ENCODE measurements at regions not wholly inside any gene's neighbourhood (a gene's known extent, or its start where the extent isn't known, plus 50 kb on each side); places are given as distances from the start of the nearest gene placed in this dataset.
A peak's percentile ranks its signal among the peaks of the same experiment; 100 is the strongest.

DNA sequence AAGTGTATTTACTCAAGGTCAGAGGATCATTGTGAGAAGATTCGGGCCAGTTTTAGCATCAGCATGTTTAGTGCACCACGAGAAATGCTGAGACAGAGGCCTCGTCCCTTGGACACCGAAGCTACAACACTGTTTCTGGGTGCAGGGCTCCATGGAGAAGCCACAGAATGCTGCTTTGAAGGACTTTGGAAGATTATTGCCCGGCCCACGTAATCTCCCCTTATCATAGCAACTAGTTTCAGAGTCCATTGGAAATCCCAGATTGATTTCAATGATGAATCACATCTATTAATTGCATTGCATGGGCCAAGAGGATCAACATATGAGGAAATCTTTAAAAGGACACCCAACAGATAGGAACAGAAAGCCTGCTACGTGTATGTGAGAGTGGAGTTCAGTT, 156.0 kb downstream of the MAF start:
- no peak for DNase-seq (ENCODE audit: low read depth in 2 of 2)

DNA sequence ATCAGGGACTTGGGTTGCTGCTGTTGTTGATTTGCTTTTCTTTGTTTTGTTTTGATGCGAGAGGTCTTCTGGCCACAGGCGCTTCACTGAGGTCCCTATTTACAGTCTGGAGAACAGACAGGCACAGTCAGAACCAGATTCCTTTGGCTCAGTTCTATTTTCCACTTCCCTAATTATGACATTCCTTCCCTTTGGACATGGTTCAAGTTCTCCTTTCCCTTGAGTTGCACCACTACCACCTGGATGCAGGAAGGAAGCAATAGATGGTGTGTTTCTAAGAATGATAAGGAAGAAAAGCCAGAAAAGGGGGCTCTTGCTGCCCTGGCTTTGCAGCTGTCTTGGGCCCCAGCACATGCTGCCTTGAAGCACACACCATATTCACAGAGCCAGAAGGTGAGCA, 160.6 kb downstream of the MAF start:
- no peak for DNase-seq (ENCODE audit: low read depth in 2 of 2)

DNA sequence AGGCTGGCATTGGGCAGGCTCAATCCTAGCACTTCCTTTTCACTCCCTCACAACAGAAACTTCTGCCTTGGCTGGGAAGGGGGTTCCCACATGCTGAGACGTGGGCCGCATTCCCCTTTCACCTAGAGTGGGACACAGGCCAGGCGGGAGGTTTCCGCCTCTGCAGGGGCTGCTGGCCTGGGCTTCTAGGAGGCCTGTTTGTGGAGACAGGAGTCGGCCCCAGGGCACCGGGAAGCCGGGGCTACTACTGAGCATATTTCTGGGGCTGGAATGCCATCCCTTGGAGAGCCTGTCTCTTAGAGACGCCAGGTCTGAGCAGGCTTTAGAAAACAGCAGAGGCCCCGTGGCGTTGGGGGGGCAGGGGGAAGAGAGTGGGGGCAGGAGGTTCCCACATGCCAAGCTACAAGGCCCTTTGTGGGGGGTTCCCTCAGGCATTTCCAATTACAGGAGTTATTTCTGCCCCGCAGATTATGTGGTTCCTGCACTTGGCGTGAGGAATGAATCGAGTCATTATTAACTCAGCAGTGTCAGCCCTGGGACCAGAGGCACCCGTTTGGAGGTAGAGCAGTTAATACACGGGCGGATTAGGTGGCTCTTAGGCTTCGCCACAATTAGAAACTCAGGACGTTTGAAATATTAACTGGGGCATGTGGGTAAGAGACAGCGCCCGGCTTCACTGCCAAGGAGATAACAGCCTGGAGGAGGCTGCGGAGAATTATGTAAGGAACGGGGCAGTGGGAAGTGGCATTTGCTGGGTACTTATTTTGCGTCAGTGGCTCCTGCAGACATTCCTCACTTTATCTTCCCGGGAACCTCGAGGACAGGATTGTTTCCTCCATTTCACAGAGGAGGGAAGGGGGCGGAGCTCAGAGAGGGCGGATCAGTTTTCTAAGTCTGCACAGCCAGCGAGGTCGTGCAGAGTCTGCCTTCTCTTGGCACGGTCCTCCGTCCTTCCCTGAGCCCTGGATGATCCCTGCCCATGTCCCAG, 162.5 kb downstream of the MAF start:
- DNase-seq (ENCODE audit: low read depth in 2 of 2) = no peak

DNA sequence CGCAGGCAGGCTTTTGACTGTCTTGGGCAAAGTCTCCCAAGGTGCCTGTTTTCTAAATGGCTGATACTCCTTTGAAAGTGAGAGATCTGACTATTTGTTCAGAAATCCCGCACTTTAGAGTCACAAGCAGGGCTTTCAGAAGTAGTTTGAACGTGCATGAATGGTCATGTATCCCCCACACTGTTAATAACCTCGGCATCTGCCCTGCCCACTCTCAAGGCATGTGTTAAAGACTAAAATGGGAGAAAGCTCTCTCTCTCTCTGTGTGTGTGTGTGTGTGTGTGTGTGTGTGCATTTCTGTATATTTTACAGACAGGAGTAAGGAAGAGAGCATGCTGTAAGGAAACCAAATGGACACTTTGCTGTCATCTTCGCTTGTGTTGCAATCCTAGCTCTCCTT, 163.7 kb downstream of the MAF start:
- DNase-seq (ENCODE audit: low read depth in 2 of 2) = no peak

DNA sequence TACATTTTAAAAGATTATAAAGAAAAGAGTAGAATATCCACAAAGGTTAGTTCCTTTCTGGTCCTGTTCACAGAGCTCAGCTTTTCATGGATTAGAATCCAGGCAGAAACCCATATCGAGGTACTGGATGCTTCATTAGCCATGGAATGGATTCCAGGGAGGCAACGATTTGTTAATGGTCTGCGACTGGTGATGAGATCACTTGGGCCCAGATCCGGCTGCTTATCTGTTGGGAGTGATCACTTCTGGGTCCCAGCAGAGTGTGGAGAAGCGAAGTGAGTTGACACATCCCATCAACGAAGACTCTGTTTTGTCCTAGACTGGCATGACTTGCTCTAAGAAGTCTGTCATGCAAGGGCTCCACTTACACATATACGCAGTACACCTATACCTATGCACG, 165.8 kb downstream of the MAF start:
- no peak for DNase-seq (ENCODE audit: low read depth in 2 of 2)

DNA sequence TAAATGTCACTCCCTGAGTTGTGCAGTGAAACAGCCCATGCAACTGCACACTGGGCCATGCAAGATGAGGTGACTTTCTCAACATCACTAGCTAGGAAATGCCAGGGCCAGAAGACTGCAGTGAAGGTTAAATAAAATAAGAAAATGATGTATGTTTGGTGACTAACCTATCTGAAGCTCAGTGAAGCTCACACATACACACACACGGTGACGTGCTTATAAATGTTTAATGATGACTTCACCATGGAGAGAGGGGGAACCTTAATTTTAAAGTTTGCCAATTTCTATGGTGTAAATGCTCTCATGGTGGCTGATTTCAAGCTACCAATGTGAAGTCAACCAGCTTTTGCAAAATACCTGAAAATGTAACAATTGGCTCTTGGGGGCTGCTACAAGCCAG, 166.4 kb downstream of the MAF start:
- no peak for DNase-seq (ENCODE audit: low read depth in 2 of 2)

DNA sequence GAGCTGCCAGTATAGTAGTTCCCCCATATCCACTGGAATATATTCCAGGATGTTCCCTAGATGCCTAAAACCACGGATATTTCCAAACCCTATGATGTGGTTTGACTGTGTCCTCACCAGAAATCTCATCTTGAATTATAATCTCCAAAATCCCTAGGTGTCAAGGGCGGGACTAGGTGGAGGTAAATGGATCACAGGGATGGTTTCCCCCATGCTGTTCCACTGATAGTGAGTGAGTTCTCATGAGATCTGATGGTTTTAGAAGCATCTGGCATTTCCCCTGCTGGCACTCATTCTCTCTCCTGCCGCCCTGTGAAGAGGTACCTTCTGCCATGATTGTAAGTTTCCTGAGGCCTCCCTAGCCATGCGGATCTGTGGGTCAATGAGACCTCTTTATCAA, 168.6 kb downstream of the MAF start:
- no peak for DNase-seq (ENCODE audit: low read depth in 2 of 2)

DNA sequence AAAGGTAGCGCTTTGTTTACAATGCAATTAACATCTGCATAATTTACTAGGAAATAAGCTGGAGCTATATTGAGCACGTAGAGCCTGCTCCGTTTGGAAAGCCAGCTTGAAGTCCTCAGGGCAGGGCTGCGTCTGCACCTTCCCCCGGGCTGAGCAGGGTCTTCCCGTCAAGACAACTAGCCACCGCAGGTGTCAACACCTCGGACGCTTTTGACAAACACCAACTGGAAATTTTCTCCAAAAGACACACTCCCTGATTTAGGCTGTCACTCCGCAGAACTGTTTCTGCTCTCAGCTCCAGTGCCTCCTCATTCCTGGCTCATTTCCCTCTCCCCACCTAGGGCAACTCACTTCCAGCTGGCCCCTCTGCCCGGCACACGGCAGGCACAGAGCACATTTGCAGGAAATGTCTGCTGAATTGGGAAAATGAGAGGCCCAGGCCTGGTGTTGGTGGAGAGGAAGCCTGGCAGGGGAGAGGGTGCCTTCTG, 170.3 kb downstream of the MAF start:
- no peak for DNase-seq (ENCODE audit: low read depth in 2 of 2)

DNA sequence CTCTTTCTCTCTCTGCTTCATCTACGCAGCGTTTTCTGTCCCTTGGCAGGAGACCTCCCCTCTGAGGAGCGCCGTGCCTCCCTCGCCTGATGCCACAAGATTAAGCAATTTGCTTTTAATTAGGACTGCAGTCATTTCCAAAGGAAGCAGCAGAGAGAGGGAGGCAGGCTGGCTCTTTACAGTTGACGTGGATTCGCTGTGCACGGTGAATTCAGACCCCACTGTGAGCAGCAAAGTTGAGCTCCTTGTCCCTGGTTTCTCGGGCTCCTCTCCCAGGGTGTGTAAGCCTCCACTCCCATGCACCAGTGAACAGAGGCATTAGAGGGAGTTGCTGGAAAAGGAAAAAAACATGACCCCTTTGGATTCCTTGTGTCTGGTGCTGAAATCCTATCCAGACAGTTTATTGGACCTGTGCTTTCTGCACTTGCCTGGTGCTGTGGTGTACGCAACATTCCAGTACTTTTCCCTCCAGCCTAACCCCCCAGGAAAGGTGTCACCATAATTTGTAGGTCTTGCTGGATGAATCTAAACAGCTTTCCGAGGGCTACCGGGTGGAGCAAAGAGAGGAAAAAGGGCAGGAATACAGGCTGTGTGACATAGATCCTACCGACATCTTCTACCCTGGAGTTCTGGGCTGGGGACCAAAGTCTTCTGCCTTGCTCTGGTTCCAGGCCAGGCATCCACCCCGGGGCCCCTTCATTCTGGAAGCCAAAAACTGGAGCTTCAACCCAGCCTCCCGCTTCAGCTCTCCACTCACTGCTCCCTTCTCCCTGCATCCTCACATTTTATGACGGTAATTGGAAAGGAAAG, 171.0 kb downstream of the MAF start:
- DNase-seq (ENCODE audit: low read depth in 2 of 2) = no peak

DNA sequence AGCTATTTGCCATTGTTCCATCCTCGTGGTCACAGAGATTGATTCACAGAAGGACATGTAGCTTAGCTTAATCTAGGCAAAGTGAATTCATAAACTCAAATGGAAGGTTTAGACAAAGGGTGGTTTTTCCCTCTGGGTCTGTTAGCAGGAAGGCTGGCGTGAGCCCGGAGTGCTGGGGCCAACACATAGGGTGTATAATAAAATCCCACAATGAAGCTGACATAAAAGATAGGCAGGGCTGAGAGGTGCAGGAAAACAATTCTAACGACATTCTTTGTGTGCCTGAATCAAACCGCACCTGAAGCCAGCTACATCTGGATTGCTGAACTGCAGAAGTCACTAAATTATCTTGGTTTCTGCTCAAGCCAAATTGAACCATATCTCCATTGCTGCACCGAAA, 173.9 kb downstream of the MAF start:
- DNase-seq (ENCODE audit: low read depth in 2 of 2) = no peak

DNA sequence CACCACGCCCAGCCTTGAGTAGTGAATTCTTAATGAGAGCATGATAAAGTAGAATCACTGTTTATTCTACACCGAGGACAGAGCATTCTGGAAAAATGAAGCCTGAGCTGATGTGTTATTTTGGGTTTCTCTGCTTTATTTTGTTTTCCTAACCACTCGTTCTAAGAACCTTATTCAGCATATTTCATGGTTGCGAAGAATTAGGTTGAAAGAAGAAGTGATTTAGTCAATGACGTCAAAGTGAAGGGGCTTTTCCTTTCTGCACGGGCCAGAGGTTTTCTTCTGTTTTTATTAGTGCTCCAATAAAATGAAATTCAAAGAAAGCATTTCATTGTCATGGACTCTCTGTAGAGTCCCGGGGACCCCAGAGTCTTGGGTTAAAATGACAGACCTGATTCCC, 178.5 kb downstream of the MAF start:
- DNase-seq (ENCODE audit: low read depth in 2 of 2) = no peak

DNA sequence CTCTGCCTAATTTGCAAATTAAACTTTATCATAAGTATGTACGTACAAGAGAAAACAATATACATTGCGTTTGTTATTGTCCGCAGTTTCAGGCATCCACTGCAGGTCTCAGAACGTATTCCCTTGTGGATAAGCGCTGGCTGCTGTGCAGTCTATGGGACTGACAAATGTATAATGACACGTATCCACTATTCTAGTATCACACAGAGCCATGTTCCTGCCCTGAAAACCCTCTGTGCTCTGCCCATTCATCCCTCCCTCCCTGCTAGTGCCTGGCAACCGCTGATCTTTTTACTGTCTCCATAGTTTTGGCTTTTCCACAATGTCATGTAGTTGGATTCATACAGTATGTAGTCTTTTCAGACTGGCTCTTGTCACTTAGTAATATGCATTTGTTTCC, 179.4 kb downstream of the MAF start:
- no peak for DNase-seq (ENCODE audit: low read depth in 2 of 2)

DNA sequence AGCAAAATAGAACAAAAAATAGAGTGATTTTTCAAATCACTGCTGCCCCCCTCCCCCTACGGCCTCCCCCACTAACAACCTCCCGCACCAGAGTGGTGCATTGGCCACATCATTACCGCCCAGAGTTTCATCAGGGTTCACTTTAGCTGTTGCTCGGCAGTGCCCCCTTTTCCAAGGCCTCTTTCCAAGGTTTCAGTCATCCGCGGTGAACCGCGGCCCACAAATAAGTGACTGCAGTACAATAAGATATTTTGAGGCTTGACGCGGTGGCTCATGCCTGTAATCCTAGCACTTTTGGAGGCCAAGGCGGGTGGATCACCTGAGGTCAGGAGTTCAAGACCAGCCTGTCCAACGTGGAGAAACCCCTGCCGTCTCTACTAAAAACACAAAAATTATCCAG, 180.0 kb downstream of the MAF start:
- DNase-seq (ENCODE audit: low read depth in 2 of 2) = no peak

DNA sequence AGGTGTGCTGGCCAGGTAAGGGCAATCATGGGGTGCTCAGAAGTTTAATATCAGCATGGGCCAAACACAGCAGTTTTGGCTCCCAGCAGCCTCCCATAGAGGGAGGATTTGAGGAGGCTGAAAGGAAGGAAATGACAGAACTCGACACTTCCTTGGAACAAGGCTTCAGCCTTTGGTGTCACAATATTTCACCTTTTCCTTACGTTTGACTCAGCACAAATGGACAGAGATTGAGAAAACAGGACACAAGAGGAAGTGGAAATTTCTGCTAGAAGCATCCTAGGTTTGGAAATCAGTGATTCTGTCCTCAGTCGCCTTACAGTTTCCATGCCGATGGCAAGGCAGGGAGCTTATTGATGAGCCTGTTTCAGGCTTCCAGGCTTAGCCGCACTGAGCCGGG, 181.4 kb downstream of the MAF start:
- DNase-seq (ENCODE audit: low read depth in 2 of 2) = no peak

DNA sequence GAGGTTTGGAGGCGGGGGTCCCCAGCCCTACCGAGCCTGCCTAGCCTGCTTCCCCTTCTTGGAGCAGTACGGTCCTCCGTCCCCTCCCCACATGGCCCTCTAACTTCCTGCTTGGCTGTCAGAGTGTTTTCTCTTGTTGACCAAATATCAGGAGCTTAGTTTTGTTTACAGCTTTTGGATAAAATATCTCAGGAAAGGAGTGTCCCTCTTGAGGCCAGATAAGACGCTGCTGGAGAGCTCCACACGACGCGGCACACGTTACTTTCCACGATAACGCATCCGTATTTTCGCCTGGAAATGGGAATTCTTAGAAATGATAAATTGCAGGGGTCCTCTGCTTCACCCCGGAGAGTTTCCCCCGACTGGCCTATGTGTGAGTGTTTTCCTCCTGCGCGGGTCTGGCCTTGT, 182.9 kb downstream of the MAF start:
- no peak for DNase-seq (ENCODE audit: low read depth in 2 of 2)

DNA sequence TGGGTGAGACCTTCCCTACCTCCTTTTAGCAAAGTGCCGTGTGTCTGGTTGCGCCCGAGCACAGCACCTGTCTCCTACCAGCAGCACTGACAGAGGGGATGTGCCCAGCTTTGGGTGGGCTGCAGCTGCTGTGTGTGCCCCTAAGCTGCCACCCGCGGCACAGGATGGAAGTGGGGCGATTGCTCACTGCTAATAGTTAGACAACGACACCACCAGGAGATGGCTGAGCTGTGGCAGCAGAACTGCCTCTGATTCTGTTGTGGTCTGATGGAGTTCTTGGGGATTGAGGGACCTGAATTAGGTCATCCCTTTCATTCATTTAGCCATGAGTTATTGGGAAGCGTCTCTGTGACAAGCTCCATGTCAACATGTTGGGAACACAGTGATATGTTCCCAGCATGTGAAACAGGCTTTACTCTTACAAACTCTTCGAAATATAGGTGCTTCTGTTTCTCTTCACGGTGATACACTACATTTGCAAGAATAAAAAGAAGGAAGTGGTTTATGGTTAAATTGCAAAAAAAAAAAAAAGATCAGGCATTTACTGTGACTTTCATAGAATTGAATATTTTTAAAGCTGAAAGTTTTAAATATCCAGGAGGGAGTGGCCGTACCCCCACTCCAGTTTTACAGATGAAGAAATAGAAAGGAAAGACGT, 184.4 kb downstream of the MAF start:
- peak in 1 of 2 donors; percentile 2 for DNase-seq (ENCODE audit: low read depth in 2 of 2)

DNA sequence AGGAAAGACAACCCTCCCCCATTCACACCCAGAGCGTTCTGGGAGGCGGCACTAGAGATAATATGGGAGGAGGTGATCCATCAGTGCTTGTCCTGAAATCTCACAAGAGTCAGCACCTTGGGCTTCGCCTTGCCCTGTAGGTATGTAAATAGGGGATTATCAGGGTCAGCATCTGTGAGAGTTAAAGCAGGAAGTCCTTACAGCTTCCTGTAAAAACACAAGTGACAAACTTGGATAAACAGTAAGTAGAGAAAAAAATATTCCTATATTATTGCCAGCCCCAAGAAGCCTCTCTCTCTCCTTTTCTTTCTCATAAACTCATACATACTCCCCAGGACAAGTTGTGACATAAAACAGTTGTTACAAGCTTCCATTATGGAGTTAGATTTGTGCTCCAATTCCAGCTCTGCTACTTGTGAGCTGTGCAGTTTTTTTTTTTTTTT, 187.7 kb downstream of the MAF start:
- DNase-seq (ENCODE audit: low read depth in 2 of 2) = no peak

DNA sequence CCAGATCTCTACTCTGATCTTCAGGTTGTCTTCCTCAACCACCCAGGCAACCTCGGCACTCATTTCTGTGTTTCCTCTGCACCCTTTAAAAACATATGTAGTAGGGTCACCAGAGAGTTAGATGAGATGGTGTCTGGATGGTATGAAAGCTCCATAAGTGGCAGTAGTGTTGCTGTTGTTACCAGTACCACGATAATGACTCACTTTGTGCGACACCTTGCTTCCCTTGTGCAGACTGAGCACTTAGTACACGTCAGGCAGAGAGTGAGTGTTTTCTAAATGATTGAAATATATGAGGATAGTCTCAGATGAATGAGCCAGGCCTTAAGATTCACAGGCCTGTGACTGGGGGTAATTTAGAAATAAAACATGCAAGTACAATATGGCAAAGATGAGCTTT, 188.7 kb downstream of the MAF start:
- no peak for DNase-seq (ENCODE audit: low read depth in 2 of 2)

DNA sequence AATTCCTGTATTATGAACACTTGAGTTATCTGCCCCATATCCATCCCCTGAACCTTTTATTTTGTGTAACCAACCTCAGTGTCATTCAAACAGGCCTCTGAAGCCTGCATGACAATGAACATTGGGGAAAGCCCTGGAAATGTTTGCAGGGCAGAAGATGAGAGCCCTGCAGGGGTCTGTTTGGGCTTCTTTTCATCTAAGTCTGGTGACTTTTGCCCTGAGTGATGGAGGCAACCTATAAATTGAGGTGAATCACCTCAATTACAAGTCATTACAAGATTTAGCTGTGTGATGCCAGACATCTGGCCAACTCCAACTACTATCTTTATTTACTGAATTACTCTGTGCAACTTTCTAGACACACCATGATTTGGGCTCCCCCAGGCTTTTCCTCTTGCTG, 189.2 kb downstream of the MAF start:
- DNase-seq (ENCODE audit: low read depth in 2 of 2) = no peak

DNA sequence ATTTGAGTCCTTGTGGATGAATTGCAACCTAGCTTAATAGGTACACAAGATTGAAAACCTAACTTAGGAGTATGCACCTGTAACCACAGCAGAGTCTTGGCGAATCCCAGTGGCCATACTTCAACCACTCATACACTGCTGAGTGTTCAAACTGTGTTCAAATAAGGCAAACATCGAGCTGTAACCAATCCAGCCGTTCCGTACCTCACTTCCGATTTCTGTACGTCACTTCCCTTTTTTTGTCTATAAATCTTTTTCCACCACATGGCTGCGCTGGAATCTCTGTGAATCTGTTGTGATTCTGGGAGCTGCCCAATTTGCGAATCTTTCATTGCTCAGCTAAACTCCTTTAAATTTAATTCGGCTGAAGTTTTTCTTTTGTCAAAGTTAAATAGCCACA, 190.6 kb downstream of the MAF start:
- no peak for DNase-seq (ENCODE audit: low read depth in 2 of 2)

DNA sequence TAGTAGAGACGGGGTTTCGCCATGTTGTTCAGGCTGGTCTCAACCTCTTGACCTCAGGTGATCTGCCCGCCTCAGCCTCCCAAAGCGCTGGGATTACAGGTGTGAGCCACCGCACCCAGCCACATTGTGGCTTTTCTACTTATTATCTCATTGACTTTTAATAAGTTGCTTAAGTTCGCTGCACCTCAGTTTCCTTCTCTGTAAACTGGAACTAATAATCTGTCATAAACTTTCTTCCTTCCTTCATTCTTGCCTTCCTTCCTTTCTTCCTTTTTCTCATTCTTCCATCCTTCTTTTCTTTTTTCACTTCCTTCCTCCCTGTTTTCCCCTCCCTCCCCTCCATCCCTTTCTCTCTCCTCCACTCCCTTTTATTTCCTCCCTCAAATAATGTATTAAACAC, 192.2 kb downstream of the MAF start:
- DNase-seq (ENCODE audit: low read depth in 2 of 2) = no peak

DNA sequence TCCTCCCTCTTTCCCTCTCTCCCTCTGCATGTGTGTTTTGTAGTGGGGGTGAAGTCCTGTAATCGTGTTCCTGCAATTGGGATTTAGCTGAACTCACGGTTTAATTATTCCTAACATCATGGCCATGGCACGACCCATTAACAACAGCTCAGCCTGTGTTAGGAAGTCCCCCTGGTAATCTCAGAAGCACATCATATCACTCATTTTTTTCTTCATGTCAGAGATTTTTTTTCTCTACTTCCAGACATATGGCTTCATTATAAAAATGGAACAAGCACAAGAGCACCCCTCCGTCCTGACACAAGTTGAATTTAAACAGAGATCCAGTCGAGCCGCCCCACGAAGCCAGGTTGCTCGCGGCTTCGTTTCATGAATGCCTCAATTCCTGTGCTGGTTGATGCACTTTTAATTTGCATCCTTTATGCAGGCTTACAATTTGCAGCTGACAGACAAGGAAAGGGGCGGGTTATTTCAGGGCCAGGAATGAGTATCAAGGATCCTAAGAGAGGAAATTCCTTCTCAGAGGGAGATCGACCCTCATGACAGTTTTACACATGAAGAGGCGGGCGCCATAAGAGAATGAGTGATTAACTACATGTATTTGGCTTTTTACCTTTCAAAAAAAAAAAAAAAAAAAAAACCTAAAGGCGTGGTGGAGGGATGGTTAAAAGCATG, 192.9 kb downstream of the MAF start:
- DNase-seq (ENCODE audit: low read depth in 2 of 2) = no peak
